PC-9 (cell line): ENCODE measurements at regions not wholly inside any gene's neighbourhood (a gene's known extent, or its start where the extent isn't known, plus 50 kb on each side); places are given as distances from the start of the nearest gene placed in this dataset.

Source experiments
- BruUV-seq: library from RNA; stranded (reverse); fragments of 400-500 nt; replicated peaks from 2 replicates; lab custom pipeline; 2021; lab: Mats Ljungman, UMichigan
- CTCF ChIA-PET: fragments of 300-600 bp; sonication (Branson Sonifier 250); formaldehyde crosslinking; loops from one replicate; lab custom pipeline; 2022; ENCODE audit warnings: antibody characterized with exemption; lab: Charles Lee
- POLR2A ChIA-PET: fragments of 300-600 bp; sonication (Branson Sonifier 250); formaldehyde crosslinking; loops from one replicate; lab custom pipeline; 2022; ENCODE audit warnings: antibody characterized with exemption; ENCODE audit not compliant: unreplicated experiment; lab: Charles Lee
- DNase-seq, 2 experiments: peaks; one replicate each; pipeline versions ENCODE4 v3.0.0 to v3.0.0-alpha.2; 2015 to 2022; ENCODE audit warnings: mixed read lengths in 1 of 2
- H2AFZ ChIP-seq: fragments of 200-600 bp; sonication (generic); 2 replicates; pipeline ENCODE4 v1.8.1; 2017; ENCODE audit warnings: antibody characterized with exemption
- H3F3A ChIP-seq: fragments of 200-600 bp; sonication (generic); 2 replicates; pipeline ENCODE4 v1.8.1; 2017; ENCODE audit warnings: antibody characterized with exemption, mild to moderate bottlenecking, low read depth; ENCODE audit not compliant: insufficient read depth
- H3K27ac ChIP-seq: fragments of 200-600 bp; sonication (generic); 2 replicates; pipeline ENCODE4 v1.6.1; 2016; ENCODE audit warnings: mixed run types
- H3K27me3 ChIP-seq: fragments of 200-600 bp; sonication (generic); 2 replicates; pipeline ENCODE4 v1.6.1; 2016; ENCODE audit warnings: low read depth, mixed run types; ENCODE audit not compliant: insufficient read depth
- H3K36me3 ChIP-seq: fragments of 200-600 bp; sonication (generic); 2 replicates; pipeline ENCODE4 v1.6.1; 2016; ENCODE audit warnings: low read depth, mixed run types
- H3K4me1 ChIP-seq: fragments of 200-600 bp; sonication (generic); replicated peaks from 2 replicates; pipeline ENCODE4 v1.6.1; 2016; ENCODE audit warnings: mixed run types; ENCODE audit not compliant: insufficient read depth
- H3K4me2 ChIP-seq: fragments of 200-600 bp; sonication (generic); 2 replicates; pipeline ENCODE4 v1.6.1; 2017; ENCODE audit warnings: mixed run types
- H3K4me3 ChIP-seq: fragments of 200-600 bp; sonication (generic); 2 replicates; pipeline ENCODE4 v1.6.1; 2016; ENCODE audit warnings: mixed run types
- H3K79me2 ChIP-seq: fragments of 200-600 bp; sonication (generic); 2 replicates; pipeline ENCODE4 v1.6.1; 2017; ENCODE audit warnings: low read depth, mixed run types
- H3K9me2 ChIP-seq: fragments of 200-600 bp; sonication (generic); 2 replicates; pipeline ENCODE4 v1.8.1; 2017; ENCODE audit warnings: mild to moderate bottlenecking; ENCODE audit not compliant: insufficient read depth
- H3K9me3 ChIP-seq: fragments of 200-600 bp; sonication (generic); 2 replicates; pipeline ENCODE4 v1.8.1; 2016; ENCODE audit warnings: low read depth; ENCODE audit not compliant: insufficient read depth
- H4K20me1 ChIP-seq: fragments of 200-600 bp; sonication (generic); 2 replicates; pipeline ENCODE4 v1.8.1; 2017; ENCODE audit not compliant: insufficient read depth
- CTCF ChIP-seq: fragments of 200-600 bp; sonication (generic); conservative IDR thresholded peaks from 2 replicates; pipeline ENCODE4 v1.6.1; 2017; ENCODE audit warnings: mixed run types, antibody characterized with exemption, mild to moderate bottlenecking, moderate library complexity
- EZH2 ChIP-seq: fragments of 200-600 bp; sonication (generic); IDR thresholded peaks from 2 replicates; pipeline ENCODE4 v1.8.0; 2017; ENCODE audit warnings: antibody characterized with exemption, low read depth
- intact Hi-C: fragments of 100-400 bp; cut with micrococcal nuclease; formaldehyde crosslinking; loops from one replicate; pipeline ENCODE4 v1.10.0; 2022; ENCODE audit not compliant: unreplicated experiment

- Histone ChIP-seq H4K20me1 (no peaks in the 10 kb centered on the region), H3K36me3 (no peaks in the 10 kb centered on the region), H3K9me3 (no peaks in the 10 kb centered on the region), H3K79me2 (no peaks in the 10 kb centered on the region), H3K4me1 (no peaks in the 10 kb centered on the region), H3K4me3 (no peak overlapping the region), H2AFZ (no peak overlapping the region), H3K27ac (no peak overlapping the region), H3F3A (no peaks in the 10 kb centered on the region), H3K4me2 (no peak overlapping the region), H3K27me3 (no peaks in the 10 kb centered on the region), H3K9me2 (no peaks in the 10 kb centered on the region)
- no TSS peak for BruUV-seq
- no peak for DNase-seq
- POLR2A ChIA-PET = no interaction called here
- CTCF ChIA-PET = no interaction called here
- intact Hi-C loops = no loop called here
- TF ChIP-seq EZH2 (no peak), CTCF (no peak)
Measured at GRCh38 chr4:123955167-123955800, 558.7 kb downstream of the SPRY1 start.

GRCh38 chr4:123956204-123956603 is 559.6 kb downstream of the SPRY1 start:
- no peak overlapping the region for H2AFZ ChIP-seq
- no peaks in the 10 kb centered on the region for H3K4me1 ChIP-seq
- no peaks in the 10 kb centered on the region for H3K27me3 ChIP-seq
- no peaks in the 10 kb centered on the region for H3F3A ChIP-seq
- no peak for DNase-seq
- intact Hi-C loops = no loop called here
- no peaks in the 10 kb centered on the region for H3K9me3 ChIP-seq
- ChIA-PET POLR2A (no interaction called here), CTCF (no interaction called here)
- no peak overlapping the region for H3K4me2 ChIP-seq
- no TSS peak for BruUV-seq
- no peak overlapping the region for H3K4me3 ChIP-seq
- no peaks in the 10 kb centered on the region for H3K36me3 ChIP-seq
- H3K27ac ChIP-seq = no peak overlapping the region
- no peaks in the 10 kb centered on the region for H4K20me1 ChIP-seq
- no peaks in the 10 kb centered on the region for H3K79me2 ChIP-seq
- H3K9me2 ChIP-seq = no peaks in the 10 kb centered on the region
- TF ChIP-seq CTCF (no peak), EZH2 (no peak)

- H3K4me3 ChIP-seq = no peak overlapping the region
- H3K9me3 ChIP-seq = peaks cover 4% of the 10 kb centered on the region; the same call in 1 of the 2 replicates
- H3K27me3 ChIP-seq = no peaks in the 10 kb centered on the region
- H3K4me2 ChIP-seq = no peak overlapping the region
- H3F3A ChIP-seq = no peaks in the 10 kb centered on the region
- H3K27ac ChIP-seq = no peak overlapping the region
- intact Hi-C loops = no loop called here
- no peaks in the 10 kb centered on the region for H4K20me1 ChIP-seq
- H3K36me3 ChIP-seq = no peaks in the 10 kb centered on the region
- POLR2A ChIA-PET = no interaction called here
- TF ChIP-seq EZH2 (no peak), CTCF (no peak)
- no peaks in the 10 kb centered on the region for H3K4me1 ChIP-seq
- peaks cover 5% of the 10 kb centered on the region; the same call in 1 of the 2 replicates for H3K9me2 ChIP-seq
- H3K79me2 ChIP-seq = no peaks in the 10 kb centered on the region
- no peak overlapping the region for H2AFZ ChIP-seq
- no TSS peak for BruUV-seq
- CTCF ChIA-PET = interaction anchor here (0.6 kb wide), 1 partner anchor 1315 kb away, joined by 4 read pairs; no protein-coding TSS in a partner anchor
- no peak for DNase-seq
Measured at GRCh38 chr4:123966990-123967769, 570.6 kb downstream of the SPRY1 start.
